T-cell (primary cell): ENCODE measurements at regions not wholly inside any gene's neighbourhood (a gene's known extent, or its start where the extent isn't known, plus 50 kb on each side); places are given as distances from the start of the nearest gene placed in this dataset.

Source experiments
- ATAC-seq, 4 experiments: fragments of 200-7000 bp in 3 of 4; fragments of 150-1000 bp in 1 of 4; cut with Tn5 transposase; replicated peaks in 1 of 4; 1 replicate in 3 of 4; 2 replicates in 1 of 4; pipeline ENCODE4 v1.10.0; 2021; ENCODE audit warnings: moderate library complexity in 3 of 4, mild to moderate bottlenecking in 2 of 4, moderate number of reproducible peaks in 1 of 4
- CTCF ChIA-PET, 2 donors: fragments of 300-600 bp; sonication (Branson Sonifier 250); formaldehyde crosslinking; loops; one replicate each; lab custom pipeline; 2022; ENCODE audit warnings: antibody characterized with exemption in 2 of 2; lab: Charles Lee
- POLR2A ChIA-PET, 2 donors: fragments of 300-600 bp; sonication (Branson Sonifier 250); formaldehyde crosslinking; loops; one replicate each; lab custom pipeline; 2022; ENCODE audit warnings: antibody characterized with exemption in 2 of 2; lab: Charles Lee
- DNase-seq, 35 experiments: peaks; one replicate each; pipeline versions ENCODE4 v3.0.0 to v3.0.0-alpha.2; 2013 to 2023
- H3K27ac ChIP-seq: one replicate; pipeline ENCODE4 v1.5.1; 2013; ENCODE audit warnings: low read length
- H3K27me3 ChIP-seq, 2 experiments: replicated peaks in 1 of 2; 1 replicate in 1 of 2; 2 replicates in 1 of 2; pipeline versions ENCODE4 v1.6.1 to v1.7.0; 2013; ENCODE audit warnings: low read length in 1 of 2, mixed read lengths in 1 of 2; ENCODE audit not compliant: control insufficient read depth in 2 of 2, insufficient read depth in 2 of 2; ENCODE audit errors: extremely low read depth in 1 of 2
- H3K36me3 ChIP-seq, 2 donors: 1 replicate in 1 of 2; 2 replicates in 1 of 2; pipeline versions ENCODE4 v1.6.1 to v1.7.0; 2013; ENCODE audit warnings: low read length in 1 of 2; ENCODE audit not compliant: control insufficient read depth in 2 of 2, insufficient read depth in 1 of 2; ENCODE audit errors: extremely low read depth in 1 of 2
- H3K4me1 ChIP-seq, 2 experiments: 1 replicate in 1 of 2; 2 replicates in 1 of 2; pipeline versions ENCODE4 v1.6.1 to v1.7.0; 2013; ENCODE audit warnings: low read length in 2 of 2, mixed read lengths in 1 of 2; ENCODE audit not compliant: insufficient read depth in 2 of 2, control insufficient read depth in 1 of 2; ENCODE audit errors: extremely low read depth in 1 of 2
- H3K4me3 ChIP-seq, 2 donors: 1 replicate in 1 of 2; 2 replicates in 1 of 2; pipeline versions ENCODE4 v1.5.1 to v1.7.0; 2013; ENCODE audit warnings: mild to moderate bottlenecking in 2 of 2, low read length in 1 of 2, moderate library complexity in 1 of 2; ENCODE audit not compliant: control insufficient read depth in 1 of 2; ENCODE audit errors: extremely low read depth in 1 of 2
- H3K9me3 ChIP-seq: 2 replicates; pipeline ENCODE4 v1.7.0; 2013
- H3K27ac Mint-ChIP-seq, 2 donors: one replicate each; pipeline ENCODE4 v1.8.0; 2020 to 2021; ENCODE audit warnings: mild to moderate bottlenecking in 2 of 2, mixed read lengths in 2 of 2
- H3K27me3 Mint-ChIP-seq, 2 donors: one replicate each; pipeline ENCODE4 v1.8.0; 2021 to 2022; ENCODE audit warnings: mixed read lengths in 2 of 2
- H3K36me3 Mint-ChIP-seq: one replicate; pipeline ENCODE4 v1.8.0; 2021; ENCODE audit warnings: mixed read lengths
- H3K4me1 Mint-ChIP-seq, 3 donors: one replicate each; pipeline ENCODE4 v1.8.0; 2020 to 2022; ENCODE audit warnings: mixed read lengths in 3 of 3, mild to moderate bottlenecking in 1 of 3
- H3K4me3 Mint-ChIP-seq, 3 donors: one replicate each; pipeline ENCODE4 v1.8.0; 2020 to 2022; ENCODE audit warnings: mild to moderate bottlenecking in 3 of 3, mixed read lengths in 3 of 3, moderate library complexity in 3 of 3
- H3K9me3 Mint-ChIP-seq, 3 donors: one replicate each; pipeline ENCODE4 v1.8.0; 2020 to 2022; ENCODE audit warnings: mixed read lengths in 3 of 3
- WGBS: methylation state at CpG from one replicate; pipeline ENCODE4 v1.1.5; 2013; ENCODE audit warnings: missing lambda C conversion rate; ENCODE audit not compliant: insufficient coverage; 5-methylcytosine and 5-hydroxymethylcytosine counted together

- H3K4me3 ChIP-seq, result no peak overlapping the region
- H3K9me3 Mint-ChIP-seq, result peaks cover 0 to 10% (median 4%) of the 10 kb centered on the region in 3 donors
- CTCF ChIA-PET, result interaction anchor here in 1 of 2 donors (0.6 kb wide), 1 partner anchor 186 kb away, joined by 4 read pairs; no protein-coding TSS in a partner anchor
- POLR2A ChIA-PET, result interaction anchor here in 1 of 2 donors (0.6 to 0.7 kb wide), 2 partner anchors 696 to 727 kb away, joined by 4 to 5 read pairs; no protein-coding TSS in a partner anchor
- no peaks in the 10 kb centered on the region for H3K36me3 Mint-ChIP-seq
- H3K27ac ChIP-seq, result no peak overlapping the region
- no peaks in the 10 kb centered on the region for H3K9me3 ChIP-seq
- H3K4me3 Mint-ChIP-seq, result no peak overlapping the region
- H3K27me3 ChIP-seq, result no peaks in the 10 kb centered on the region
- no peaks in the 10 kb centered on the region for H3K4me1 Mint-ChIP-seq
- no peaks in the 10 kb centered on the region for H3K36me3 ChIP-seq
- no peaks in the 10 kb centered on the region for H3K27me3 Mint-ChIP-seq
- no peak overlapping the region for H3K27ac Mint-ChIP-seq
- DNase-seq (no peak), ATAC-seq (no peak)
- no peaks in the 10 kb centered on the region for H3K4me1 ChIP-seq
Measured at GRCh38 chr4:164572877-164573279, 181.1 kb upstream of the SMIM31 start.

DNA sequence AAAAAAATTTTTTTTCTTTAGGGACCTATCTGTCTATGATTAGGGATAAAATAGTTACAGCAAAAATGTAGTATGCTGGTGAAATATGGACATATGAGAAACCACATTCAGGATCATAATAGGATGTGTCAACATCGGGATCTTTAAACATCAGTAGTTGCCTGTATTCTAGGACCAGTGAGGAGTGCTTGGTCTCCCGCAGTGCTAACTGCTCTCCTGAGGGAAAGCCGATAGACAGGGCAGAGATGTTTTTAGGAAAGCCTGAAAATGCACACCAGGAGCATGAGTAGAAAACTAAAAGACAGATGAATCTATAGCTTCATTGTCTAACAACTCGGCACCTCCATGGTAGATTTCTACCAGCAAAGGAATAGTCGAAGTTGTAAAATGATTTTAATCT, 178.1 kb upstream of the SMIM31 start:
- ATAC-seq, result no peak
- H3K9me3 ChIP-seq, result no peaks in the 10 kb centered on the region
- DNase-seq, result no peak
- H3K4me1 ChIP-seq, result no peaks in the 10 kb centered on the region
- Mint-ChIP-seq H3K4me3 (no peak overlapping the region), H3K9me3 (peaks cover 3 to 7% (median 3%) of the 10 kb centered on the region in 3 donors), H3K27ac (no peak overlapping the region), H3K4me1 (no peaks in the 10 kb centered on the region), H3K36me3 (no peaks in the 10 kb centered on the region), H3K27me3 (no peaks in the 10 kb centered on the region)
- H3K4me3 ChIP-seq, result no peak overlapping the region
- ChIA-PET CTCF (no interaction called here), POLR2A (no interaction called here)
- 93% methylated on average over 3 of the region's 5 CpGs for WGBS
- H3K27me3 ChIP-seq, result no peaks in the 10 kb centered on the region
- H3K27ac ChIP-seq, result no peak overlapping the region
- no peaks in the 10 kb centered on the region for H3K36me3 ChIP-seq

- no peaks in the 10 kb centered on the region for H3K9me3 ChIP-seq
- H3K27me3 Mint-ChIP-seq, result no peaks in the 10 kb centered on the region
- H3K36me3 Mint-ChIP-seq, result no peaks in the 10 kb centered on the region
- POLR2A ChIA-PET, result no interaction called here
- DNase-seq (no peak), ATAC-seq (no peak)
- H3K4me3 ChIP-seq, result no peak overlapping the region
- no peaks in the 10 kb centered on the region for H3K36me3 ChIP-seq
- H3K27me3 ChIP-seq, result no peaks in the 10 kb centered on the region
- 69% methylated on average over 5 of the region's 8 CpGs for WGBS
- CTCF ChIA-PET, result no interaction called here
- H3K9me3 Mint-ChIP-seq, result peaks cover 5 to 11% (median 10%) of the 10 kb centered on the region in 3 donors
- no peak overlapping the region for H3K27ac ChIP-seq
- H3K4me3 Mint-ChIP-seq, result no peak overlapping the region
- no peak overlapping the region for H3K27ac Mint-ChIP-seq
- H3K4me1 ChIP-seq, result no peaks in the 10 kb centered on the region
- no peaks in the 10 kb centered on the region for H3K4me1 Mint-ChIP-seq
Measured at GRCh38 chr4:164579270-164579942, 174.5 kb upstream of the SMIM31 start.

GRCh38 chr4:164591666-164592065, 162.3 kb upstream of the SMIM31 start:
- ChIA-PET POLR2A (no interaction called here), CTCF (no interaction called here)
- ATAC-seq (no peak), DNase-seq (no peak)
- H3K36me3 ChIP-seq, result no peaks in the 10 kb centered on the region
- H3K9me3 ChIP-seq, result no peaks in the 10 kb centered on the region
- H3K4me1 ChIP-seq, result no peaks in the 10 kb centered on the region
- 100% methylated on average over 1 of the region's 6 CpGs for WGBS
- Mint-ChIP-seq H3K4me1 (no peaks in the 10 kb centered on the region), H3K4me3 (no peak overlapping the region), H3K36me3 (no peaks in the 10 kb centered on the region), H3K27ac (no peak overlapping the region), H3K9me3 (peaks cover 0 to 5% (median 5%) of the 10 kb centered on the region in 3 donors), H3K27me3 (peaks cover 0 to 4% of the 10 kb centered on the region in 2 donors)
- H3K27ac ChIP-seq, result no peak overlapping the region
- no peaks in the 10 kb centered on the region for H3K27me3 ChIP-seq
- H3K4me3 ChIP-seq, result no peak overlapping the region

- POLR2A ChIA-PET, result no interaction called here
- no peaks in the 10 kb centered on the region for H3K4me1 ChIP-seq
- H3K9me3 ChIP-seq, result no peaks in the 10 kb centered on the region
- CTCF ChIA-PET, result no interaction called here
- DNase-seq (no peak), ATAC-seq (no peak)
- peaks cover 0 to 4% of the 10 kb centered on the region in 2 donors for H3K27me3 Mint-ChIP-seq
- H3K27ac Mint-ChIP-seq, result no peak overlapping the region
- no peaks in the 10 kb centered on the region for H3K27me3 ChIP-seq
- H3K4me1 Mint-ChIP-seq, result no peaks in the 10 kb centered on the region
- no CpG with 5 or more reads among the region's 4 CpGs for WGBS
- H3K4me3 ChIP-seq, result no peak overlapping the region
- H3K4me3 Mint-ChIP-seq, result no peak overlapping the region
- H3K36me3 ChIP-seq, result no peaks in the 10 kb centered on the region
- H3K36me3 Mint-ChIP-seq, result no peaks in the 10 kb centered on the region
- no peak overlapping the region for H3K27ac ChIP-seq
- H3K9me3 Mint-ChIP-seq, result peaks cover 0 to under 1% (median 0%) of the 10 kb centered on the region in 3 donors
Measured at GRCh38 chr4:164595751-164596150, 158.2 kb upstream of the SMIM31 start.

DNA sequence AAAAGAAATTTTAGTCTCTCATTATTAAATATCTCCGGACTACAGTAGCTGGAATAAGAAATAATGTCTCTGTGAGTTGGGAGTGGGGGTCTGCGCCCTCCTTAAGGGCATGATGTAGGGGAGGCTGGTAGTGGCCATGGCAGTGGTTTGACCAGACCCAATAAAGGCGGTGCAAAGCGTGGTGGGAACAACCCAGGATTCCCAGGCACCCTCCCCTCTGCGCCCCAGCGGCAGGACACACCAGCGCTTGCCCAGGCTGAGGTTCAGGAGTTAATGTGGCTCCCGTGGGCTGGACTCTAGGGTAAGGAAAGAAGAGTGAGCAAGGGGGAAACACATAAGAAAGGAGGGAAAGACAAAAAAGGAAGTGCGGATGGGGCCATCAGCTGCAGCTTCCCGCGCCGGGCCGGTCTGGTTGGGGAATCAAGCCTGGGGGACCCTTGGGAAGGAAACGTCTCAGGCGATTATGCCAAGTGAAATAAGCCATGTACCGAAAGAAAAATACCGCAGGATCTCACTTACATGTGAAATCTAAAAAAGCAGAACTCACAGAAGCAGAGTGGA, 157.5 kb upstream of the SMIM31 start:
- ChIA-PET CTCF (no interaction called here), POLR2A (no interaction called here)
- no peaks in the 10 kb centered on the region for H3K9me3 ChIP-seq
- no peak overlapping the region for H3K27ac ChIP-seq
- 86% methylated on average over 12 of the region's 17 CpGs for WGBS
- H3K4me1 ChIP-seq, result no peaks in the 10 kb centered on the region
- Mint-ChIP-seq H3K4me3 (no peak overlapping the region), H3K4me1 (no peaks in the 10 kb centered on the region), H3K27ac (no peak overlapping the region), H3K36me3 (no peaks in the 10 kb centered on the region), H3K27me3 (peaks cover 0 to 4% of the 10 kb centered on the region in 2 donors), H3K9me3 (peaks cover 0 to 5% (median 0%) of the 10 kb centered on the region in 3 donors)
- no peaks in the 10 kb centered on the region for H3K36me3 ChIP-seq
- no peak overlapping the region for H3K4me3 ChIP-seq
- H3K27me3 ChIP-seq, result no peaks in the 10 kb centered on the region
- no peak for ATAC-seq
- no peak for DNase-seq
